RKO (cell line): ENCODE measurements at regions not wholly inside any gene's neighbourhood (a gene's known extent, or its start where the extent isn't known, plus 50 kb on each side); places are given as distances from the start of the nearest gene placed in this dataset.
"Not testable (repeated sequence)": the region's sequence is repeated elsewhere in the genome, so short reads cannot be mapped to it uniquely, and the experiment has no call there.

Experiments
- DNase-seq: peaks from one replicate; pipeline ENCODE4 v3.0.0-alpha.2; 2016; ENCODE audit warnings: low spot score

DNA sequence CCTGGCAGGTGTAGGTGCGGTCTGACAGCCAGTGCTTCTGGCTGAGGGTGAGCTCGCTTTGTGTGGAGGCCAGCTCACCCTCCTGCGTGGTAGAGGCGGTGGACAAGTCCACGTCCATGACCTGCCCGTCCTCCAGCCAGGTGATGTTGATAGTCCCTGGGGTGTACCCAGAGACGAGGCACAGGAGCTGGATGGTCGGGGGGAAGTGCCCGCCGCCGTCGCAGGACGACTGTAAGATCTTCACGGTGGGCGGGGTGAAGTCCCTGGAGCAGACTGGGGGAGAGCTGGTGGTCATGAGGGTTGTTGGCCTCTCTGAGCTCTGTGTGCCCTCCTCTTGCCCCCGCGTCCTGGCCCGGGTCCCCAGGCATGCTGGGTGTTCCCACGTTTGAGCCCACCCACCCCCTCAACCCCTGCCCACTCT is 74.6 kb downstream of the TMEM121 start:
- no peak for DNase-seq

DNA sequence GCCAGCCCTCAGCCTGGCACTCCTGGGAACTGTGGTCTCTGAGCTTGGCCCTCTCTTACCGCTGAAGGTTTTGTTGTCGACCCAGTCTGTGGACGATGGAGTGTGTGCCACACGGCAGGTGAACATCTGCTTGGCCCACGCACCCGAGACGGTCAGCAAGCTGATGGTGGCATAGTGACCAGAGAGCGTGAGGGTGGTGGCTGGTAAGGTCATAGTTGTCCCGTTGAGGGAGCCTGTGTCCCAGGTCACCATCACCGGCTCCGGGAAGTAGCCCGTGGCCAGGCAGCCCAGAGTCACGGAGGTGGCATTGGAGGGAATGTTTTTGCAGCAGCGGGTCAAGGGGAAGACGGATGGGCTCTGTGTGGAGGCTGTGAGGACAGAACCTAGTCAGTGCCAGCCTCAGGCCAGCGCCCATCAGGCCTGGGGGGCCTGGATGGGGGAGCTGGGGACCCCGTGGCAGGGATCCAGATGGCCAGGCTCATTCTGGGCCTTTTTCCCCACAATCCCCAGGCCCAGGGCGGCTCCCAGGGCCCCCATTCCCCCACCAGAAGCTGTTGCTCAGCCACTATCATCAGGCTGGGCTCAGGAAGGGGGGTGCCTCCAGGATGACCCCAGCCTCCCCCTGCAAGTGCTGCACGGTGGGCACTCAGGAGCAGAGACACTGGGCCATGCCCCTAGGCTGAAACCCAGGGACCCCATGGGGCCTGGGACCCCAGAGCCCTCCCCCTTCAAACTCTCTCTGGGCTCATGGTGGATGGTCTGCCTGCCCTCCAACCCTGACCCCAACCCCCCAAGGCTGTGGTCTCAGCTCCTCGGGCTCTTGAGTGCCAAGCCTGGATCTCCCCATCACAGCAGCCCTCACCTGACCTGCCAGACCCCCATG is 75.2 kb downstream of the TMEM121 start:
- no peak for DNase-seq

DNA sequence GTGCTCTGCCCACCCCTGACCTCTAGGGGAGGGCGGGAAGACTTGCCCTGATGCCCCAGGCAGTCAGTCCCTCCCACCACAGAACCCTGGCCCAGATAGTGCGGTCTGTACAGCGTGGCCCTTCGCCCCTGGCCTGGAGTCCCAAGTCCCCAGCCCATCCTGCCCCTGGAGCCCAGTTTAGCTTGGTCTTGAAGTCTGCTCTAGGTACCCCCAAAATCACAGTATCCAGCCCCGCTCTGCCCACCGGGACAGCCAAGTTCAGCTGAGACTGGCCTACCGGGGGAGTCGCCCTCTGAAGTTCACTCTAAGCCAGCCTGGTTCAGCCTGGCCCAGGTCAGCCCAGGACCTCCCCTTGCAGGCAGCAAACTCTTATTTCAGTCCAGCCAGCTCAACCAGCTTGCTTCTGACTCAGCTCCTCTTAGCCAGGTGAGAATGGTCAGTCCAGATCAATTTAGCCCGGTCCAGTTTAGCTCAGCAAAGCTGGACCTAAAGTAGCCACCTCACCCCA is 75.9 kb downstream of the TMEM121 start:
- no peak for DNase-seq

DNA sequence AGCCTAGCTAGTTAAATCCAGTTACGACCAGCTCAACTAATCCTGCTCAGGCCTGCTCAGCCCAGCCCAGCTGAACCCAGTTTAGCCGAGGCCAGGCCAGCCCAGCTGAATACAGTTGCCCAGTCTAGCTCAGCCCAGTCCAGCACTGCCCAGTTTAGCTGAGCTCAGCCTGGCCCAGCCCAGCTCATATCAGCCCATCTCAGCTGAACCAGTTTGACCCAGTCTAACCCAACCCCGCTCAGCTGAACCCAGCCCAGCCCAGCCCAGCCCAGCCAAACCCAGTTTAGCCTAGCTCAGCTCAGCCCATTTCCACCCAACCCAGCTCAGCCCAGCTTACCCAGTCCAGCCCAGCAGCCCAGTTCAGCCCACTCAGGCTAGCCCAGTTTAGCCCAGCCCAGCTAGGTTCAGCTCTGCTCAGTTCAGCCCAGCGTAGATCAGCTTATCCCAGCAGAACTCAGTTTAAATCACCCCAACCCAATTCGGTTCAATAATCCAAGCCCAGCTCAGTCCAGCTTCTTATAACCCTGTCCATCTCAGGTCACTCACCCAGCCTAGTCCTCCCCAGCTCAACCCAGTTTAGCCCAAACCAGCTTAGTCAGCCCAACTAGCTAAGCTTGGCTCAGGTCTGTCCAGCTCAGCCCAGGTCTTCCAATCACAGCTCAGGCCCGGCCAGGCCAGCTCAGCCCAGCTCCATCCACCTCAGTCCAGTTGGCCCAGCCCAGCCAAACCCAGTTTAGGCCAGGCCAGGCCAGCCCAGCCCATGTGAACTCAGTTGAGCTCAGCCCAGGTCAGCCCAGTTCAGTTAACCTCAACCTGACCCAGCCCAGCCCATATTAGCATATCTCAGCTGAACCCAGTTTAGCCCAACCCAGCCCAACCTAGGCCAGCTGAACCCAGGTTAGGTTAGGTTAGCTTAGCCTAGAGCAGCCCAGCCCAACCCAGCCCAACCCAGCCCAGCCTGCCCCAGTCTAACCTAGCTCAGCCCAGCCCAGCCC is 76.7 kb downstream of the TMEM121 start:
- no peak for DNase-seq

- not testable (repeated sequence) for DNase-seq
Observed at GRCh38 chr14:105604531-105605463, 78.4 kb downstream of the TMEM121 start.

DNA sequence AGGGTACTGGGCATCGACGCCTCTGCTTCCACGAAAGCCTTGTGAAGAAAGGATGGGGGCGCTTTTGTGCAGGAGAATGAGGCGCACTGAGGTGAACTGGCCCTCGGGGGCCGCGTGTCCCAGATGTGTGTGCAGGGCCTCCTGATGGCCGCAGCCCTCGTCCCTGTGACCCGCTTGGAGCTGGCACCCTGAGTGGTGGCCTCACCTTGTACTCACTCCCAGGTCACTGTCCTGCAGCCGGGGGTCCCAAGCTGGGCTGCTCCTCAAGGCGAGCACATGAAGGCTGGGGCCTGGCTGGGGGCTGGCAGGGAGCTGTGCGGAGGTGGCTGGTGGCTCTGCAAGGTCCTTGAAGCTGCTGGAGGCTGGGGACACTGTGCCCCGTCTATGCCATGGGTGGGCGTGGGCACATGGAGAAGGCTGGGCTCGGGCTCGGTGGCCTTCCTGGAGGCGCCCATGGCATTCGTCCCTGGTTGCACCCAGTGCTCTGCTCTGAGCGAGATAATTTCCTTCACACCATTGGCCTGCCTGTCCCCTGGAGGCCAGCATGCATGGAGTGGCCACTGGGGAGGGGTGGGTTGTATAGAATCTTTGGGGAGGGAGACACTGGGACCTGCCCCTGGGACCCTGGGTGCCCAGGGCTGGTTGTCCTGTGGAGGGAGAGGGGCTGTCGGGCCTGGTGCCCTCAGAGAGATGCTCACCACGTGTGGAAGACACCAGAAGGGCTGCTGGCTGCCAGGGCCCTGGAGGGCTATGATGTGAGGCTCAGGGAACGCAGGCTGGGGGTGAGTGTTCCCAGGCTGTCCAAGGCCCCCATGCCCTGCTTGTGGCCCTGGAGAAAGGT is 79.3 kb downstream of the TMEM121 start:
- no peak for DNase-seq

- DNase-seq, result not testable (repeated sequence)
Observed at GRCh38 chr14:105606305-105606975, 80.1 kb downstream of the TMEM121 start.

DNA sequence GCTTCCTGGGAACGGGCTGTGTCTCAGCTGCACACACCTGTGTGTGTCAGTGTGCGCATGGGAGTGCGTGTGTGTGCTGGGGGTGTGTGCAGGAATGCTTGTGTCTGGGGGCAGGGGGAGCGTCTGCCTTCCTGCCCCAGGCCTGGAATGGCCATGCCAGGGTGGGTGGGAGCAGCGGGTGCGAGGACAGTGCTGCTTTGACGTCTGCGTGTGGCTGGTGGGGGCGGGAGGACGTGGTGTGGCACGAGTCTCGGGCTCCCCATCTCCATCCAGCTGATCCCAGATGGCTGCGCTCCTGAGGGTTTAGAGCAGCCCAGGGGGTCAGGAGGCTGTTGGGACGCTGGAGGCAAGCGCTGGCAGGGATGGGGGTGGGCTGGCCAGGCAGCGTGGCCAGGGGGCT is 80.6 kb downstream of the TMEM121 start:
- not testable (repeated sequence) for DNase-seq

- DNase-seq, result not testable (repeated sequence)
Observed at GRCh38 chr14:105614987-105615386, 88.6 kb downstream of the TMEM121 start.

- DNase-seq, result not testable (repeated sequence)
Observed at GRCh38 chr14:105615986-105616801, 89.8 kb downstream of the TMEM121 start.

DNA sequence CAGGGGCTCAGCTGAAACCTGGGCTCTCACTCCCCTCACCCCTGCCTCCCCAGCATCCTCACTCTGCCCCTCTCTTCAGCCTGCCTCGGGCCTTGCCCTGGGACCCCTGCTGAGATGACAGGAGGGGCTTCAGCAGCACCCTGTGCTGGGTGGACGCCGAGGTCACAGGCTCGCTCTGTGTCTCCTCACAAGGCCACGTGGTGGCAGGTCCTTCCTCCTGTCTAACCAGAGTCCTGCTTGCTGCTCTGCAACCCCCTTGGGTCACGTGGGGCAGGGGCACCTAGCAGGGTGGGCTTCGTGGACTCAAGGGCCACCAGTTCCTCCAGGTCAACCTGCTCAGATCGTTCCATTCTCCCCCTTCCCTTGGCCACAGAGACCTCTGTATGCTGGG is 90.4 kb downstream of the TMEM121 start:
- no peak for DNase-seq

- DNase-seq, result no peak
Observed at GRCh38 chr14:105617201-105617777, 90.9 kb downstream of the TMEM121 start.

GRCh38 chr14:105617805-105618204 is 91.4 kb downstream of the TMEM121 start:
- DNase-seq, result not testable (repeated sequence)

DNA sequence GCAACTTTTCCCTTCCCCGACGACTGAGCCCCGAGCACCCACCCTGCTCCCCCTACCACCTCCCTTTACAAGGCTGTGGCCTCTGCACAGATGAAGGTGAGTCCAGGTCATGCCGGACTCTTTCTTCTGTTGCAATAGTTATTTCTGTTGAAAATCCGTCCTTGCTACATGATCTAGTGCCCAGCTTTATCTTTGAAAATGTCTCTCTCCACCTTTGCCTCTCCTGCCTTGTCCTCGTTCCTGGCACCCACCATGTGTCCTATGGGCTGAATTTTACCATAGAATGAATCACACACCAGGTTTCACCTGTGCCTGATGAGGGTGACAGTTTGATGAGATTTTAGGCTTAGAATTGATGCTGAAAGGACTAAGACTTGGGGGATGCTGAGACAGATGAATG is 92.9 kb downstream of the TMEM121 start:
- DNase-seq, result not testable (repeated sequence)

DNA sequence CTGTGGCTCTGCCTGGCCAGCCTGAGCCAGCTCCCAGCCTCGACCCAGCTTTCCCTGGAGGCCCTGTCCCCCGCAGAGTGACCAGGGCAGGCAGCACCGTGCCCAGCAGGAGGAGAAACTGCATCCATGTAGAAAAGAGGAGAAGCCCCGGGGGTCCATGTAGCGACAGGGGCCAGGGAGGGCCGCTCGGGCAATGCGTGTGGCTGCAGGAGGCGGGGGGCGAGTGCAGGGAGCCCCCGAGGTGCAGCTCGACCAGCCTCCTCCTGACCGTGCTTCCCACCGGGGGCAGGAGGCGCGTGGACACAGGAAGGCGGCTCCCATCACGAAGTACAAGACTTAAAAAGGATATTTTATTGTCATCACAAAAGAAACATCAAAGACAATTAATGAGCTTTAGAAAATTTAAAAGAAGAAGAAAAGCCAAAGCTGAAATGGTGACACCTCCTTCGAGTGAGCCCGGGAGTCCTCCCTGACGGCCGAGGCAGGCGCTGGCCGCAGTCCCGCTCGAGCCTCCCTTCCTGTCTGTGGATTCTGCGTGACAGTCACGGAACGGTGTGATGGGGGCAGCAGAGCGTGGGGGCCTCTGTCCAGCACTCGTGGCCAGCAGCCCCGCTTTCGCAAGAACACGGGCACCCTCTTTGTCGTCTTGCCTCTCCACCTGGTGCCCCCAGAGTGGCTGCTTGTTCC is 93.9 kb downstream of the TMEM121 start:
- DNase-seq, result not testable (repeated sequence)

DNA sequence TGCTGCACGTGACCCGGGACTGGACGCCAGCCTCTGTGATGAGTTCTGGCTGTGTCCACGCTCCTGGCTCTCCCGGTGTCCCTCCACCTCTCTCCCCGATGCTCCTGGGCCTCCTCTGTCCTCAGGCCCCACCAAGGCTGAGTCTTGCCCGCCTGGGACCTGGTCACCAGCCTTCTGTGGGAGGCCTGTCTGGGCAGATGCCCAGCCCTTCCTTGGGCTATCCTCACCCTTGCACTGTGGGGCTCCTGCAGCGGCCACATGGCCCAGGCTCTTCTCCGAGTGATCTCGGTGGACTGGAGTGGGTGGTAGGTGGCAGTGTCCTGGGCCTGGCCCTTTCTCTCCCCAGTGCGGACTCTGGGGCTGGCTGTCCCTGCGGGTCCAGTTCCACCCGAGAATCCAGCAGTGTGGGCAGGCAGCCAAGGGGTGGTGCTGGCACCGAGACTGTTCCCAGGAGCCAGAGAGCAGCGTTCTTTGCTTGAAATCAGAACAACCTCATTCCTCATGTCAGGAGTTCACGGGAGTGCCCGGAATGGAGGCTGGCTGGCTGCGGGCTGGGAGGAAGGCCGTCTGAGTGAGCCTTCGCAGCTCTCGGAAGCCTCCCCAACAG is 94.6 kb downstream of the TMEM121 start:
- not testable (repeated sequence) for DNase-seq
